HG03175 (cell line): ENCODE measurements at regions not wholly inside any gene's neighbourhood (a gene's known extent, or its start where the extent isn't known, plus 50 kb on each side); places are given as distances from the start of the nearest gene placed in this dataset.

ENCODE experiments used
- ATAC-seq: cut with Tn5 transposase; IDR thresholded peaks from one replicate; pipeline ENCODE4 v1.9.1; 2021; ENCODE audit warnings: mild to moderate bottlenecking, moderate library complexity; ENCODE audit not compliant: unreplicated experiment

DNA sequence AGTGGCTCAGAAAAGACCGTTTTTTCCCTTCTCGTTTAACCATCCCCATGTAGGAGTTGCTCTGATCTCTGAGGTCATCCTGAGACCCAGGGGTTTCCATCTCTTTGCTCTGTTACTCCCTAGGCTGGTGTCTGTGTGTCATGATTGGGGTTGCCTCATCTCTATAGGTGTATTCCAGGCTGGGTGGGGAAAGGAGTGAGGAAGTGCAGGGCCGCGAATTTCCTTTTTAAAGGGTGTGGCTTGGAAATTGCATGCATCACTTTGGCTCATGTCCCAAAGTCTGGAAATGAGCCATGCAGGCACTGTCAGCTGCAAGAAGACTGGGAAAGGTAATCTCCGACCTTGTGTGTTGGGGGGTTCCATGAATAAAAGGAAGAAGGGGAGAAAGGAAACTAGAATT, 201.9 kb downstream of the AACS start:
- ATAC-seq, result no peak

DNA sequence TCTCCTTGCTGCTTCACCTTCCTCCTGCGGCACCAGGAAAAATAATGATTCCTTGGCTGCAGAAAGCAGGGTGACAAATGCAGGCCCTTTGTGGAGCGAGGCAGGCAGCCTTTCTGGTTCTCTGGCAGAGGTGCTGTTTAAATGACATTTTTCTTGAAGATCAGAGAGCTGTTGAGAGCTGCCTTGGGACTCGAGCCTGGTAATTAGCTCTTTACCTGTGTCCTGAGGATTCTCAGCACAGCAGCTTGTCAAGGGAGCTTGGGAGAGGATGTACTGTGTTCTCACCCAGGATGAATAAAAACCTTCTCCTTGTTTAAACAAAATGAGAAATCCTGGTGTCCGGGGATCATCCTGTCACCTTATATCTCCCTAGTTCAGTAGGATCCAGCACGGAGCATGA, 204.0 kb downstream of the AACS start:
- ATAC-seq, result no peak

- ATAC-seq, result no peak
These were observed 206.7 kb downstream of the AACS start for GRCh38 chr12:125271892-125272291.

- no peak for ATAC-seq
These were observed 207.2 kb downstream of the AACS start for GRCh38 chr12:125272383-125272933.

- ATAC-seq, result no peak
These were observed 211.3 kb downstream of the AACS start for GRCh38 chr12:125276567-125276966.

DNA sequence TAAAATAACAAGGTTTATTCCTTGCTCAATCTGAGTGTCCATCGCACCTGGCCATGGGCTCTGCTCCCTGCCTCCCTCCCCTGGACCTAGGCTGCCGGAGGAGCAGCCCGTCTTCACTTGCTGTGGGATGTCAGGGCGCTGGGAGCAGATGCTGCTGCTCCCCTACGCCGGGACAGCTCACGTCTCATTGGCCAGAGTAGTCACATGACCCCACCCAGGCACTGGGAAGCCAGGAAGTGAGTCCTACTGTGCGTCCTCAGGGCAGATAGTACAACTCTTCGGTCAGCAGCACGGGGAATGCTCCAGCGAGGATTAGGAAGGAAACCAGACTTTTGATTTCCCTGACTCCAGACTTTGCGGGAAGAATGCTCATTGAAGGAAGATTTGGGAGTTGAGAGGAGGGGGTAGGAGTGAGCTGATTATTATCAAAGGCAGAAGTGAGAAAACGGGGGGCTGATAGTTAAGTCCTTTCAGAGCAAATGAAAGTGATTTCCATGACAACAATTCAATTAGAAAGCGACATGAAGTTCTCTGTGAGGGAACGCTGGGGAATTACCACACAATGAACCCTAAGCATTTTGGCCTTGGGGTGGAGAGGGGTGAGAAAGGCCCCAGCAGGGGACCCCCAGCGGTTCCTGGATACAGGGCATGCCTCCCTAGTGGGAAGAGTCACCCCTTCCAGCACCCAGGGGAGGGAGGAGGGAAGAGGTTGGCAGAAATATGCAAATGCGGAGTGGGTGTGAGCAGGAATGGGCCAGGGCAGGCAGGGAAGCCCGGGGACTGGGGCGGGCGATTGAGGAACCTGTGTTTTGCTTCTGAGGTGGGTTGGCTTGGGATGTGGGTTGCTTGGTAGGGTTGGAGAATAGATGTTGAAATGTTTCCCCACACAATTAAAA, 215.5 kb downstream of the AACS start:
- ATAC-seq, result no peak

DNA sequence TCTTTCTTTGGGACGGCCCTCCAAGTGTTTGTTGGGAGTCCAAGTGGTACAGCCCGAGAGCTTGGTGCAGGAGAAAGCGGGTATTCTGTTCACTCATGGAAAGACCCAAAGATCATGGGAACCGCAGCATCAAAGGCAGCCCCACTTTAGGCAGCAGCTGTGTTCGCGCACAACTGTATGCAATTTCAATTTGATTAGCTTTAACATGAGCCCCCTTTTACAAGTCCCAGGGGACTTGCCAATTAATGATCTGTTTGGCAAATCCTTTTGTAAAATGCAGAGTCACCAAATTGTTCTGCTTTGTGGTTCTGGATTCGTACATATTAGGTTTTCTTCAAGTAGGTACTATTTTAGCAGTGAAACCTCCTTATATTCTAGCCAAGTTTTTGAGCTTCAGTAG, 217.7 kb downstream of the AACS start:
- no peak for ATAC-seq

DNA sequence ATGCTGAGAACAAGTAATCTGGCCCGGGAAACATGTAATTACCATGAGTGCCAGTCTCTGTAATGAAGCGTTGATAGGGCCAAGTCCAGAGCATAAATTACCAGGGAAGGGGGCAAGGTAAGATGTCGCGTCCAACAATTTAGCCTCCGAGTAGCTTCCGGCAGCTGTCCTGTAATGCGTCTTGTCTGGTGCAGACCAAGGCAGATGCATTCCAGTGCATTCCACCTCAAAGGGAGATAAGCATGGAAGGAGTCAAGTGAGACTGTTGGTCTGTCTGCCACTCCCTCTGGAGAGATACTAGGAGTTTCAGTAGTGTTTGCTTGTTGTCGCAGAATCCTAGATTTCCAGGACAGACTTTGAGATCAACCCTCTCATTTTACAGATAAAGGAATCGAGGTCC, 218.3 kb downstream of the AACS start:
- ATAC-seq, result no peak

DNA sequence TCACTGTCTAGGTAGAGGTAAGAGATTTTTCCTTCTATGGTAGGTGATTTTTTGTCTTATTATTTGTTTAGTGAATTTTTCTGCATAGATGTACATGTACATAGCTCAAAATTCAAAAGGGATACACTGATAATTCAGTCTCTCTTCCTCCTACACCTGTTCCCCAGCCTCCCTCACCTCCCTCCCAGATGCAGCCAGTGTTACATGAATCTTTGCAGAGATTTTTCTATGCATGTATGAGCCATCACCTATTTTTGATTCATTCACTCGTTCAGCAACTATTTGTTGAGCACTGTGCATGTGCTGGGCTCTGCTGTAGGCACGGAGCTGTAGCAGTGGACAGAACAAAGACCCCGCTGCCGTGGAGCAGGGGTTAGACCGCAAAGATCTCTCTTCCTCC, 218.9 kb downstream of the AACS start:
- ATAC-seq, result no peak

DNA sequence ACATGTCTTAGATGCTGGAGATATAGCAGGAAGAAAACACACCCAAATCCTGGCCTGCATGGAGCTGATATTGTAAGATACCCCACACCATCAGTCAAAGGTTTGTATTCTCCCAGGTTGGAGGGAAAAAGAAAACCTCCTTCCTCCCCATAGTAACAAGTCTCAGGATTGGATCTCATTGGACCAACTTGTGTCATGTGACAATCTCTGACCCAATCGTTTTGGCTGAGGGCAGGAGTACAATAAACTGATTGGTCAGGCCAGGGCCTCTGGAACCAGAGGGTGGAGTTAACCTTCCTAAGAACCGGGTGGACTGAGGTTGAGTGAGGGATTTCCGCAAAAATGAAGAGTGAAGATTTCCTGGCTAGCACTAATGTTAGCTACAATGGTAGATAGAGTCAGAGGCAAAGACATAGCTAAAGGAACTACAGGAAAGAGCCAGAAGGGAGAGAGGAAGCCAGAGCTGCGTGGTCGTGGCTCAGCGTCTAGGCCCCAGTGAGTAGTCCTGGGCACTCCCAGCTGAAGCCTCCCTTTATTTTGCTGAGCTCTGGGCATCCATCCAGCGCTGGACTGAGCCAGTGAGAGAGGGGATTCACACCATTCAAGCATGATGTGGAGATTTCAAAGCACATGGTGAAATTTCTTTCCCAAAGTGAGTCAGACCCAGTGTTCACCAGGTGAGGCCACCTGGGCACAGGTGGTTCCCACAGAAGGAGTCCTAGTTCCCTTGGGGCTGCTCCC, 219.9 kb downstream of the AACS start:
- no peak for ATAC-seq

DNA sequence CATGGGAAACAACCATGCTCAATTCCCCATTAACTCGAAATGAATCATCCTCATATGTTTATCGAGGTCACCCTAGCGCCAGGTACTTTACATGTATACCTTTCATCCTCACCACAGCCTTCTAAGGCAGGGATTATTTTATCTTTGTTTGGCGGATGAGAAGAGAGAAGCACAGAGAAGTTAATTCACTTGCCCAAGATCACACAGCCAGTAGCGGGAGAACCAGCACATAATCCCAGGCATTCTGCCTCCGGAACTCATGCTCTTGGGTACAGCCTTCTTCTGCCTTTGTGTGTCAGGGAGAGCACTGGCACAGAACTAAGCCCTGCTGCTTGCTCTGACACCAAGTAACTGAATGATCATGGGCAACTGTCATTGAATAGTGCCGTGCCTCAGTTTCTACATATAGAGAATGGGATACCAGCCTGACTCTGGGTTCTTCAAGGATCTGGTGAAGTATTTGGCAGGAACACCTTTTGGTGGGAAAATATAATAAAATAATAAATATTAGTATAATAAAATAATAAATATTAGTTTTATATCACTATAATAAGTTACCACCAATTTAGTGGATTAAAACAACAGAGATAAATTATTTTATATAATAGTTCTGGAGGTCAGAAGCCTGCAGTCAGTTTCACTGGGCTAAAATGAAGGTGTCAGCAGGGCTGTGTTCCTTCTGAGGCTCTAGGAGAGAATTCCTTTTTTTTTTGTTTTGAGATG, 220.9 kb downstream of the AACS start:
- ATAC-seq, result no peak

GRCh38 chr12:125287155-125287847, 222.1 kb downstream of the AACS start:
- peak; percentile 71 for ATAC-seq

GRCh38 chr12:125288931-125289928, 224.0 kb downstream of the AACS start:
- ATAC-seq, result no peak

GRCh38 chr12:125289970-125290369, 224.7 kb downstream of the AACS start:
- ATAC-seq, result no peak

GRCh38 chr12:125292700-125293099, 227.5 kb downstream of the AACS start:
- ATAC-seq, result no peak

DNA sequence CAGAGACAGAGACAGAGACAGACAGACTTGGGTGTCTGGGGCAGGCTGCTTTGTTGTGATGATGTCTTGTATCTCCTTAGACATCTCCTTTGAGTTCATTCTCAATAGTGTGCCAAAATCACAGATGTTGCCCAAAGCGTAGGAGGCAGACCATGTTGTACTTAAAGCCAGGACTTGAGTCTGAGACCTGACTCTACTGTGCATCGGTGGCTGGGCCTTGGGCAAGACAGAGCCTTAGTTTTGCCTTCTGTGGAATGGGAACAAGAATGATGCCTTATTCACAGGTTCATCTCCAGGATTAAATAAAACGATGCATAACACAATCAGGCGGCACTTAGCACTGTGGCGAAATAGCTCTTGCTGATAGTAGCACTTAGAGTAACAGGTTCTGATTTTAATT, 230.3 kb downstream of the AACS start:
- no peak for ATAC-seq

DNA sequence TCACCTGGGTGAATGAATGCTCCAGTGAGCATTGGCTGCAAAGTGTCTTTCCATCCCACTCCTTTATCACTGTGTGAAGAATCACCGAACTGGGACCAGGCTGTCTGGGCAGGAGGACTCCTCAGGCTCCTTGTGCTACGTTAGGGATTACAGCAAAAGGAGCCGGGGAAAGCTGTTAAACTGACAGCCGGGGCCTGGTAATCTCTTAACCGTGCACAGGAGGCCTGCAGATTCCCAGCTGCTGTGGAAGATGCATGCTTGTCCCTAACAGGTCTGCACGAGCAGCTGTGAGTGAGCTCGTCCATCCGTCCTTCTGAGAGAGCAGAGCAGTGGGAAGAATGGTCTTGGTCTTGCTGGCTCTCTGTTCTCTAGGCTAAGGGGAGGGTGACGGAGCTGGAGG, 231.5 kb downstream of the AACS start:
- no peak for ATAC-seq

GRCh38 chr12:125299840-125300239, 234.6 kb downstream of the AACS start:
- no peak for ATAC-seq

DNA sequence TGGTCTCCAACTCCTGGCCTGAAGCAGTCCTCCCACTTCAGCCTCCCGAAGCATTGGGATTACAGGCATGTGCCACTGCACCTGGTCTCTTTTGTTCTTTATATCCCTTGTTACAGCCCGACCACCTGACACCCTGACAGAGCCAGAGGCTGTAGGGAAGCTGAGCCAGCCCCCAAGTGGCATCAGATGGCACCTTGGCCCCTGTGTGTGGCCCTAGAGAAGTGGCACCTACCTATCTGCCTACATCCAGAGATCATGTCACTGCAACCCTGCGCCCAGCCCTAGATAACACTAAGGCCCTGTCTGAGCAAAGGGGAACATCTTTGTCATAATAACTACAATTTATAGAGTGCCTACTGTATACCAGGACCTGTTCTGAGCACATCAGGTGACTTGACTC, 235.0 kb downstream of the AACS start:
- ATAC-seq, result no peak
